HG03354 (cell line): ENCODE measurements at regions not wholly inside any gene's neighbourhood (a gene's known extent, or its start where the extent isn't known, plus 50 kb on each side); places are given as distances from the start of the nearest gene placed in this dataset.

Experiments used
- ATAC-seq: cut with Tn5 transposase; IDR thresholded peaks from one replicate; pipeline ENCODE4 v1.9.1; 2021; ENCODE audit warnings: mild to moderate bottlenecking; ENCODE audit not compliant: unreplicated experiment, poor library complexity, severe bottlenecking

GRCh38 chr5:142511358-142511757, 174.5 kb downstream of the FGF1 start:
- ATAC-seq: no peak

GRCh38 chr5:142509026-142509425, 176.9 kb downstream of the FGF1 start:
- ATAC-seq: no peak

- no peak for ATAC-seq
Measured at GRCh38 chr5:142508591-142508990, 177.3 kb downstream of the FGF1 start.

GRCh38 chr5:142507531-142508372, 178.1 kb downstream of the FGF1 start:
- ATAC-seq: peak; percentile 78

GRCh38 chr5:142506756-142507155, 179.1 kb downstream of the FGF1 start:
- ATAC-seq: no peak

GRCh38 chr5:142506046-142506445, 179.8 kb downstream of the FGF1 start:
- ATAC-seq: no peak

- ATAC-seq: no peak
Measured at GRCh38 chr5:142501890-142502289, 177.1 kb upstream of the SPRY4 start.

- no peak for ATAC-seq
Measured at GRCh38 chr5:142500227-142500905, 175.5 kb upstream of the SPRY4 start.

GRCh38 chr5:142499591-142500226, 174.9 kb upstream of the SPRY4 start:
- ATAC-seq: no peak

GRCh38 chr5:142498298-142498697, 173.5 kb upstream of the SPRY4 start:
- ATAC-seq: no peak

- no peak for ATAC-seq
Measured at GRCh38 chr5:142495531-142495930, 170.7 kb upstream of the SPRY4 start.

- ATAC-seq: no peak
Measured at GRCh38 chr5:142493875-142494518, 169.2 kb upstream of the SPRY4 start.

GRCh38 chr5:142492781-142493281, 168.0 kb upstream of the SPRY4 start:
- ATAC-seq: no peak

- no peak for ATAC-seq
Measured at GRCh38 chr5:142491679-142492078, 166.9 kb upstream of the SPRY4 start.

- ATAC-seq: no peak
Measured at GRCh38 chr5:142491270-142491669, 166.4 kb upstream of the SPRY4 start.

GRCh38 chr5:142486581-142486980, 161.8 kb upstream of the SPRY4 start:
- no peak for ATAC-seq

- ATAC-seq: no peak
Measured at GRCh38 chr5:142486020-142486419, 161.2 kb upstream of the SPRY4 start.

- ATAC-seq: no peak
Measured at GRCh38 chr5:142484821-142485387, 160.1 kb upstream of the SPRY4 start.

GRCh38 chr5:142482207-142482606, 157.4 kb upstream of the SPRY4 start:
- ATAC-seq: no peak

GRCh38 chr5:142481410-142481809, 156.6 kb upstream of the SPRY4 start:
- ATAC-seq: no peak
